ENCODE measurements at regions not wholly inside any gene's neighbourhood (a gene's known extent, or its start where the extent isn't known, plus 50 kb on each side); places are given as distances from the start of the nearest gene placed in this dataset.

DNA sequence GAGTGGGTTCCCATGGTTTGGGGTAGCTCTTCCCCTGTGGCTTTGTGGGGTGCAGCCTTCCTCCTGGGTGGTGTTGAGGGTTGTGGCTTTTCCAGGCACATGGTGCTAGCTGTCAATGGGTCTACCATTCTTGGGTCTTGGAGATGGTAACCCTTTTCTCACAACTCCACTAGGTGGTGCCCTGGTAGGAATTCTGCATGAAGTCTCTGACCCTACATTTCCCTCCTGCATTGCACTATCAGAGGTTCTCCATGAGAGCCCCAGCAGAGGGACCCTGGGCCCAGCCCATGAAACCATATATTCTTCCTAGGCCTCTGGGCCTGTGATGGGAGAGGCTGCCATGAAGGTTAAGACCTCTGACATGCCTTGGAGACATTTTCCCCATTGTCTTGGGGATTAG lies 1093.3 kb downstream of the SLC16A7 start:
- Mint-ChIP-seq H3K9me3 (peaks cover 0 to 8% (median 0%) of the 10 kb centered on the region in 7 donors), H3K27me3 (no peaks in the 10 kb centered on the region), H3K4me3 (no peak overlapping the region), H3K4me1 (no peaks in the 10 kb centered on the region), H3K27ac (peak overlapping the region in 1 of 3 donors; percentile 8), H3K36me3 (no peaks in the 10 kb centered on the region)
- Histone ChIP-seq H3K27me3 (ENCODE audit: control insufficient read depth, insufficient read depth, low read length) (no peaks in the 10 kb centered on the region), H3K27ac (ENCODE audit: insufficient read depth, low read length, poor library complexity, severe bottlenecking) (no peak overlapping the region), H3K4me1 (ENCODE audit: control insufficient read depth, insufficient read depth, low read length, poor library complexity, severe bottlenecking) (no peaks in the 10 kb centered on the region), H3K4me3 (ENCODE audit: low read depth, low read length) (no peak overlapping the region), H3K36me3 (ENCODE audit: control insufficient read depth, insufficient read depth, low read length) (no peaks in the 10 kb centered on the region), H3K9me3 (ENCODE audit: control insufficient read depth in 2 of 2, low read length in 2 of 2) (no peaks in the 10 kb centered on the region)
- no peak for DNase-seq
- no peak for ATAC-seq (ENCODE audit: low read depth in 2 of 2)

DNA sequence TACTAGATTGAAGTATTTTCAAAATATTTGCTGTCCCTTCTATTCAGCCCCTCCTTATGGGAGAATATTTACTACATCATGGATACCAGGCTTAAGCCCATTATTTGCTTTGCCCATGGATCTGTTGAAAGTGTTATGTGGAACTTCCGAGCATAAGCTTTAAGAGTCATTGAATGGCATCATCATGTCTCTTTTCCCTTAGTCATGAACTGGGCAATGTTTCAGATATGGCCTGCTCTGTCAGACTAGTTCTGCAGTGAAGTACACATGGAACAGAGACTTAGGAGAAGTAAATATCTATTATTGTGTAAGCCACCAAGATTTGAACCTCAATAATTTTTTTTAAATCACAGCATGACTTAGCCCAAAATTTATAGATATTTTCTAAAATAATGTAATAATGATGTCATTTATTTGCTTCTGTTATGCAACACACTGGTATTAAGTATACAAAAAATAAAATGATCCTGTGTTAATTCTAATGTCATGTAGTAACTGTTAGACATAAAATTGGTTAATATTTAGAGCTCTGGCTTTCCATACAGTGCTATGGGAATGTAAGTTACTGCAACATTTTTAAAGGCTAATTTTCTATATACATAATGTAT lies 1097.3 kb downstream of the SLC16A7 start:
- Histone ChIP-seq H3K27ac (ENCODE audit: insufficient read depth, low read length, poor library complexity, severe bottlenecking) (no peak overlapping the region), H3K27me3 (ENCODE audit: control insufficient read depth, insufficient read depth, low read length) (no peaks in the 10 kb centered on the region), H3K4me3 (ENCODE audit: low read depth, low read length) (no peak overlapping the region), H3K36me3 (ENCODE audit: control insufficient read depth, insufficient read depth, low read length) (no peaks in the 10 kb centered on the region), H3K4me1 (ENCODE audit: control insufficient read depth, insufficient read depth, low read length, poor library complexity, severe bottlenecking) (no peaks in the 10 kb centered on the region), H3K9me3 (ENCODE audit: control insufficient read depth in 2 of 2, low read length in 2 of 2) (no peaks in the 10 kb centered on the region)
- ATAC-seq (ENCODE audit: low read depth in 2 of 2), result no peak
- Mint-ChIP-seq H3K36me3 (no peaks in the 10 kb centered on the region), H3K27me3 (no peaks in the 10 kb centered on the region), H3K27ac (no peak overlapping the region), H3K4me1 (no peaks in the 10 kb centered on the region), H3K4me3 (no peak overlapping the region), H3K9me3 (peaks cover 0 to 8% (median 0%) of the 10 kb centered on the region in 7 donors)
- no peak for DNase-seq

- Mint-ChIP-seq H3K9me3 (peaks cover 0 to 10% (median 4%) of the 10 kb centered on the region in 7 donors), H3K4me3 (no peak overlapping the region), H3K4me1 (peaks cover 0 to 4% (median 0%) of the 10 kb centered on the region in 4 donors), H3K27ac (no peak overlapping the region), H3K36me3 (no peaks in the 10 kb centered on the region), H3K27me3 (no peaks in the 10 kb centered on the region)
- H3K9me3 ChIP-seq (ENCODE audit: control insufficient read depth in 2 of 2, low read length in 2 of 2), result no peaks in the 10 kb centered on the region
- H3K27me3 ChIP-seq (ENCODE audit: control insufficient read depth, insufficient read depth, low read length), result no peaks in the 10 kb centered on the region
- no peak overlapping the region for H3K4me3 ChIP-seq (ENCODE audit: low read depth, low read length)
- H3K4me1 ChIP-seq (ENCODE audit: control insufficient read depth, insufficient read depth, low read length, poor library complexity, severe bottlenecking), result no peaks in the 10 kb centered on the region
- ATAC-seq (ENCODE audit: low read depth in 2 of 2) (no peak), DNase-seq (no peak)
- no peak overlapping the region for H3K27ac ChIP-seq (ENCODE audit: insufficient read depth, low read length, poor library complexity, severe bottlenecking)
- no peaks in the 10 kb centered on the region for H3K36me3 ChIP-seq (ENCODE audit: control insufficient read depth, insufficient read depth, low read length)
Measured at GRCh38 chr12:60704171-60704914, 1108.5 kb downstream of the SLC16A7 start.

DNA sequence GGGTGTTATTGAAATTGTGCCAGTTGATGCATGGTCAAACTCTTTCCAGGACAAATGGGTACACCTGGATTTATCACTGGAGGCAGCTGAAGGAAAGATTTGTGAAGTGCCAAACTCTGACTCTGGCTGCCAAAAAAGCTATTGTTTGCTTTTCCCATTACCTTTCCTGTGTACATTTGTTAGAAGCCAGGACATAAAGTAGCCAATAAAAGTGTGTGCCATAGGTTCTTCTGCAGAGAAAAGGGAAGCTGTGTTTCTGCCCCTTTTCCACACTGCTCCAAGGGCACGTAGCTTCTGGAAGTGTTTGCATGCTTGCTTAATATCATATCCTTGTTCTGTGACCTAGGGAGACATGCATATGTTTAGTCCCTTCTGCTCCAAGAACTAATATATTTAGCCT lies 1114.4 kb downstream of the SLC16A7 start:
- no peak overlapping the region for H3K4me3 Mint-ChIP-seq
- Histone ChIP-seq H3K27me3 (ENCODE audit: control insufficient read depth, insufficient read depth, low read length) (no peaks in the 10 kb centered on the region), H3K4me3 (ENCODE audit: low read depth, low read length) (no peak overlapping the region), H3K36me3 (ENCODE audit: control insufficient read depth, insufficient read depth, low read length) (no peaks in the 10 kb centered on the region), H3K4me1 (ENCODE audit: control insufficient read depth, insufficient read depth, low read length, poor library complexity, severe bottlenecking) (no peaks in the 10 kb centered on the region), H3K27ac (ENCODE audit: insufficient read depth, low read length, poor library complexity, severe bottlenecking) (no peak overlapping the region), H3K9me3 (ENCODE audit: control insufficient read depth in 2 of 2, low read length in 2 of 2) (peaks cover 0 to 5% of the 10 kb centered on the region in 2 experiments)
- H3K27ac Mint-ChIP-seq, result no peak overlapping the region
- H3K4me1 Mint-ChIP-seq, result peaks cover 0 to 4% (median 0%) of the 10 kb centered on the region in 4 donors
- ATAC-seq (ENCODE audit: low read depth in 2 of 2) (no peak), DNase-seq (no peak)
- peaks cover 0 to 14% (median 8%) of the 10 kb centered on the region in 7 donors for H3K9me3 Mint-ChIP-seq
- H3K27me3 Mint-ChIP-seq, result no peaks in the 10 kb centered on the region
- H3K36me3 Mint-ChIP-seq, result no peaks in the 10 kb centered on the region

- Histone ChIP-seq H3K36me3 (ENCODE audit: control insufficient read depth, insufficient read depth, low read length) (no peaks in the 10 kb centered on the region), H3K4me1 (ENCODE audit: control insufficient read depth, insufficient read depth, low read length, poor library complexity, severe bottlenecking) (no peaks in the 10 kb centered on the region), H3K27ac (ENCODE audit: insufficient read depth, low read length, poor library complexity, severe bottlenecking) (no peak overlapping the region), H3K4me3 (ENCODE audit: low read depth, low read length) (no peak overlapping the region), H3K9me3 (ENCODE audit: control insufficient read depth in 2 of 2, low read length in 2 of 2) (peaks cover 0 to 5% of the 10 kb centered on the region in 2 experiments), H3K27me3 (ENCODE audit: control insufficient read depth, insufficient read depth, low read length) (no peaks in the 10 kb centered on the region)
- DNase-seq (no peak), ATAC-seq (ENCODE audit: low read depth in 2 of 2) (no peak)
- Mint-ChIP-seq H3K27ac (no peak overlapping the region), H3K4me3 (no peak overlapping the region), H3K9me3 (peaks cover 0 to 9% (median 5%) of the 10 kb centered on the region in 7 donors), H3K36me3 (no peaks in the 10 kb centered on the region), H3K4me1 (no peaks in the 10 kb centered on the region), H3K27me3 (no peaks in the 10 kb centered on the region)
Measured at GRCh38 chr12:60714141-60714900, 1118.5 kb downstream of the SLC16A7 start.

- Histone ChIP-seq H3K4me3 (ENCODE audit: low read depth, low read length) (no peak overlapping the region), H3K9me3 (ENCODE audit: control insufficient read depth in 2 of 2, low read length in 2 of 2) (no peaks in the 10 kb centered on the region), H3K27ac (ENCODE audit: insufficient read depth, low read length, poor library complexity, severe bottlenecking) (no peak overlapping the region), H3K36me3 (ENCODE audit: control insufficient read depth, insufficient read depth, low read length) (no peaks in the 10 kb centered on the region), H3K4me1 (ENCODE audit: control insufficient read depth, insufficient read depth, low read length, poor library complexity, severe bottlenecking) (no peaks in the 10 kb centered on the region), H3K27me3 (ENCODE audit: control insufficient read depth, insufficient read depth, low read length) (no peaks in the 10 kb centered on the region)
- no peak overlapping the region for H3K4me3 Mint-ChIP-seq
- DNase-seq (no peak), ATAC-seq (ENCODE audit: low read depth in 2 of 2) (no peak)
- H3K27me3 Mint-ChIP-seq, result no peaks in the 10 kb centered on the region
- peaks cover 0 to 6% (median 4%) of the 10 kb centered on the region in 7 donors for H3K9me3 Mint-ChIP-seq
- H3K27ac Mint-ChIP-seq, result no peak overlapping the region
- H3K4me1 Mint-ChIP-seq, result no peaks in the 10 kb centered on the region
- H3K36me3 Mint-ChIP-seq, result no peaks in the 10 kb centered on the region
Measured at GRCh38 chr12:60724475-60724874, 1128.6 kb downstream of the SLC16A7 start.

GRCh38 chr12:60724984-60725383 lies 1129.2 kb downstream of the SLC16A7 start:
- Histone ChIP-seq H3K4me3 (ENCODE audit: low read depth, low read length) (no peak overlapping the region), H3K27me3 (ENCODE audit: control insufficient read depth, insufficient read depth, low read length) (no peaks in the 10 kb centered on the region), H3K9me3 (ENCODE audit: control insufficient read depth in 2 of 2, low read length in 2 of 2) (no peaks in the 10 kb centered on the region), H3K36me3 (ENCODE audit: control insufficient read depth, insufficient read depth, low read length) (no peaks in the 10 kb centered on the region), H3K4me1 (ENCODE audit: control insufficient read depth, insufficient read depth, low read length, poor library complexity, severe bottlenecking) (no peaks in the 10 kb centered on the region), H3K27ac (ENCODE audit: insufficient read depth, low read length, poor library complexity, severe bottlenecking) (no peak overlapping the region)
- Mint-ChIP-seq H3K27me3 (no peaks in the 10 kb centered on the region), H3K27ac (no peak overlapping the region), H3K9me3 (peaks cover 0 to 6% (median 4%) of the 10 kb centered on the region in 7 donors), H3K4me1 (no peaks in the 10 kb centered on the region), H3K36me3 (no peaks in the 10 kb centered on the region), H3K4me3 (no peak overlapping the region)
- ATAC-seq (ENCODE audit: low read depth in 2 of 2) (no peak), DNase-seq (no peak)
